ENCODE measurements at regions not wholly inside any gene's neighbourhood (a gene's known extent, or its start where the extent isn't known, plus 50 kb on each side); places are given as distances from the start of the nearest gene placed in this dataset.

- no peak for DNase-seq
Observed at GRCh38 chr2:129240061-129240460, 739.4 kb upstream of the RAB6C start.

GRCh38 chr2:129242269-129242668, 737.2 kb upstream of the RAB6C start:
- no peak for DNase-seq

- no peak for DNase-seq
Observed at GRCh38 chr2:129247751-129248150, 731.7 kb upstream of the RAB6C start.

GRCh38 chr2:129248198-129248597, 731.3 kb upstream of the RAB6C start:
- DNase-seq = no peak

- DNase-seq = no peak
Observed at GRCh38 chr2:129252781-129253460, 726.5 kb upstream of the RAB6C start.

- peak; percentile 13 for DNase-seq
Observed at GRCh38 chr2:129253461-129253812, 726.0 kb upstream of the RAB6C start.

GRCh38 chr2:129254718-129255117, 724.7 kb upstream of the RAB6C start:
- DNase-seq = no peak

GRCh38 chr2:129255610-129256313, 723.7 kb upstream of the RAB6C start:
- DNase-seq = no peak

GRCh38 chr2:129256642-129257041, 722.8 kb upstream of the RAB6C start:
- no peak for DNase-seq

GRCh38 chr2:129262934-129263333, 716.5 kb upstream of the RAB6C start:
- DNase-seq = no peak

GRCh38 chr2:129263939-129264338, 715.5 kb upstream of the RAB6C start:
- no peak for DNase-seq

GRCh38 chr2:129267559-129267958, 711.9 kb upstream of the RAB6C start:
- no peak for DNase-seq

- DNase-seq = no peak
Observed at GRCh38 chr2:129273266-129274037, 706.0 kb upstream of the RAB6C start.

GRCh38 chr2:129274038-129274415, 705.4 kb upstream of the RAB6C start:
- DNase-seq = no peak

GRCh38 chr2:129274918-129275317, 704.5 kb upstream of the RAB6C start:
- no peak for DNase-seq

- DNase-seq = no peak
Observed at GRCh38 chr2:129275706-129276105, 703.8 kb upstream of the RAB6C start.

- DNase-seq = no peak
Observed at GRCh38 chr2:129276978-129277584, 702.4 kb upstream of the RAB6C start.

- DNase-seq = peak; percentile 12
Observed at GRCh38 chr2:129277585-129277981, 701.9 kb upstream of the RAB6C start.

- peak; percentile 2 for DNase-seq
Observed at GRCh38 chr2:129281791-129282530, 697.5 kb upstream of the RAB6C start.

- no peak for DNase-seq
Observed at GRCh38 chr2:129285012-129285411, 694.5 kb upstream of the RAB6C start.

- no peak for DNase-seq
Observed at GRCh38 chr2:129293326-129293725, 686.1 kb upstream of the RAB6C start.

- DNase-seq = no peak
Observed at GRCh38 chr2:129296396-129296795, 683.1 kb upstream of the RAB6C start.

GRCh38 chr2:129296806-129297205, 682.7 kb upstream of the RAB6C start:
- no peak for DNase-seq

Measured in NCI-H69 (cell line).